Fibroblast of lung (primary cell): ENCODE measurements at regions not wholly inside any gene's neighbourhood (a gene's known extent, or its start where the extent isn't known, plus 50 kb on each side); places are given as distances from the start of the nearest gene placed in this dataset.

Experiments
- DNase-seq, 2 donors: peaks; one replicate each; pipeline versions ENCODE4 v3.0.0 to v3.0.0-alpha.2; 2010; ENCODE audit warnings: low read depth in 2 of 2
- H2AFZ ChIP-seq: 2 replicates; pipeline ENCODE4 v1.5.1; 2012; ENCODE audit warnings: low read length, control low read depth, inconsistent platforms
- H3K27ac ChIP-seq: 2 replicates; pipeline ENCODE4 v1.5.1; 2011; ENCODE audit warnings: low read length, control low read depth; ENCODE audit not compliant: insufficient read depth
- H3K27me3 ChIP-seq: 2 replicates; pipeline ENCODE4 v1.5.1; 2011; ENCODE audit warnings: mild to moderate bottlenecking, low read length; ENCODE audit not compliant: control insufficient read depth, insufficient read depth
- H3K36me3 ChIP-seq: 2 replicates; pipeline ENCODE4 v1.5.1; 2011; ENCODE audit warnings: low read length; ENCODE audit not compliant: control insufficient read depth, insufficient read depth
- H3K4me1 ChIP-seq: 2 replicates; pipeline ENCODE4 v1.5.1; 2011; ENCODE audit warnings: low read length; ENCODE audit not compliant: control insufficient read depth, insufficient read depth; ENCODE audit errors: extremely low read depth
- H3K4me2 ChIP-seq: 2 replicates; pipeline ENCODE4 v1.5.1; 2011; ENCODE audit warnings: low read length, control low read depth; ENCODE audit not compliant: insufficient read depth; ENCODE audit errors: extremely low read depth
- H3K4me3 ChIP-seq, 4 experiments: fragments of 200-600 bp in 1 of 4; sonication (generic) in 1 of 4; replicated peaks in 1 of 4; 2 replicates each; pipeline ENCODE4 v1.5.1; 2011 to 2016; ENCODE audit warnings: low read length in 4 of 4, low read depth in 3 of 4, mild to moderate bottlenecking in 3 of 4, control low read depth in 2 of 4, inconsistent platforms in 1 of 4, mixed read lengths in 1 of 4; ENCODE audit not compliant: insufficient read depth in 1 of 4; ENCODE audit errors: control extremely low read depth in 1 of 4
- H3K79me2 ChIP-seq: 2 replicates; pipeline ENCODE4 v1.5.1; 2012; ENCODE audit warnings: mild to moderate bottlenecking, low read length, inconsistent platforms; ENCODE audit not compliant: control insufficient read depth, insufficient read depth
- H3K9ac ChIP-seq: 2 replicates; pipeline ENCODE4 v1.5.1; 2011; ENCODE audit warnings: mild to moderate bottlenecking, low read length, control low read depth; ENCODE audit not compliant: insufficient read depth
- H3K9me3 ChIP-seq: 2 replicates; pipeline ENCODE4 v1.5.1; 2012; ENCODE audit warnings: low read depth, low read length; ENCODE audit not compliant: control insufficient read depth, insufficient read depth
- H4K20me1 ChIP-seq: 2 replicates; pipeline ENCODE4 v1.5.1; 2011; ENCODE audit warnings: low read length; ENCODE audit not compliant: control insufficient read depth, insufficient read depth; ENCODE audit errors: extremely low read depth
- EZH2 ChIP-seq: IDR thresholded peaks from 2 replicates; pipeline ENCODE4 v1.5.1; 2012; ENCODE audit warnings: low read length, control low read depth, mild to moderate bottlenecking; ENCODE audit errors: missing control alignments
- TF ChIP-seq, protein P1 (sequence below), 2 donors: IDR thresholded peaks in 1 of 2; conservative IDR thresholded peaks in 1 of 2; 1 replicate in 1 of 2; 2 replicates in 1 of 2; pipeline ENCODE4 v1.5.1; 2011 to 2012; ENCODE audit warnings: low read length in 2 of 2, control low read depth in 1 of 2, inconsistent platforms in 1 of 2, low read depth in 1 of 2, mild to moderate bottlenecking in 1 of 2

- H3K27ac ChIP-seq: no peak overlapping the region
- DNase-seq: no peak
- TF ChIP-seq EZH2: no peak
- TF ChIP-seq, protein P1, sequence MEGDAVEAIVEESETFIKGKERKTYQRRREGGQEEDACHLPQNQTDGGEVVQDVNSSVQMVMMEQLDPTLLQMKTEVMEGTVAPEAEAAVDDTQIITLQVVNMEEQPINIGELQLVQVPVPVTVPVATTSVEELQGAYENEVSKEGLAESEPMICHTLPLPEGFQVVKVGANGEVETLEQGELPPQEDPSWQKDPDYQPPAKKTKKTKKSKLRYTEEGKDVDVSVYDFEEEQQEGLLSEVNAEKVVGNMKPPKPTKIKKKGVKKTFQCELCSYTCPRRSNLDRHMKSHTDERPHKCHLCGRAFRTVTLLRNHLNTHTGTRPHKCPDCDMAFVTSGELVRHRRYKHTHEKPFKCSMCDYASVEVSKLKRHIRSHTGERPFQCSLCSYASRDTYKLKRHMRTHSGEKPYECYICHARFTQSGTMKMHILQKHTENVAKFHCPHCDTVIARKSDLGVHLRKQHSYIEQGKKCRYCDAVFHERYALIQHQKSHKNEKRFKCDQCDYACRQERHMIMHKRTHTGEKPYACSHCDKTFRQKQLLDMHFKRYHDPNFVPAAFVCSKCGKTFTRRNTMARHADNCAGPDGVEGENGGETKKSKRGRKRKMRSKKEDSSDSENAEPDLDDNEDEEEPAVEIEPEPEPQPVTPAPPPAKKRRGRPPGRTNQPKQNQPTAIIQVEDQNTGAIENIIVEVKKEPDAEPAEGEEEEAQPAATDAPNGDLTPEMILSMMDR (conservative IDR thresholded peaks at IDR 0.05 in 1 of 2, IDR thresholded peaks at IDR 0.05 in 1 of 2; ENCODE audit: low read depth in 1 of 2, low read length in 2 of 2): no peak
- no peaks in the 10 kb centered on the region for H3K79me2 ChIP-seq
- H2AFZ ChIP-seq: no peak overlapping the region
- no peak overlapping the region for H3K4me3 ChIP-seq
- H3K27me3 ChIP-seq: no peaks in the 10 kb centered on the region
- H3K36me3 ChIP-seq: no peaks in the 10 kb centered on the region
- no peaks in the 10 kb centered on the region for H3K4me1 ChIP-seq
- no peaks in the 10 kb centered on the region for H4K20me1 ChIP-seq
- H3K9ac ChIP-seq: no peak overlapping the region
- H3K4me2 ChIP-seq: no peak overlapping the region
- H3K9me3 ChIP-seq: no peaks in the 10 kb centered on the region
Measured at GRCh38 chr6:165831812-165832510, 168.9 kb upstream of the PDE10A start.

- Histone ChIP-seq H3K79me2 (no peaks in the 10 kb centered on the region), H3K4me1 (no peaks in the 10 kb centered on the region), H3K27ac (no peak overlapping the region), H3K36me3 (no peaks in the 10 kb centered on the region), H3K4me3 (no peak overlapping the region), H4K20me1 (no peaks in the 10 kb centered on the region), H3K4me2 (no peak overlapping the region), H3K9me3 (no peaks in the 10 kb centered on the region), H3K27me3 (no peaks in the 10 kb centered on the region), H3K9ac (no peak overlapping the region), H2AFZ (no peak overlapping the region)
- TF ChIP-seq EZH2: no peak
- TF ChIP-seq, protein P1 (conservative IDR thresholded peaks at IDR 0.05 in 1 of 2, IDR thresholded peaks at IDR 0.05 in 1 of 2; ENCODE audit: low read depth in 1 of 2, low read length in 2 of 2): no peak
- DNase-seq: no peak
Measured at GRCh38 chr6:165830761-165831160, 167.7 kb upstream of the PDE10A start.

DNA sequence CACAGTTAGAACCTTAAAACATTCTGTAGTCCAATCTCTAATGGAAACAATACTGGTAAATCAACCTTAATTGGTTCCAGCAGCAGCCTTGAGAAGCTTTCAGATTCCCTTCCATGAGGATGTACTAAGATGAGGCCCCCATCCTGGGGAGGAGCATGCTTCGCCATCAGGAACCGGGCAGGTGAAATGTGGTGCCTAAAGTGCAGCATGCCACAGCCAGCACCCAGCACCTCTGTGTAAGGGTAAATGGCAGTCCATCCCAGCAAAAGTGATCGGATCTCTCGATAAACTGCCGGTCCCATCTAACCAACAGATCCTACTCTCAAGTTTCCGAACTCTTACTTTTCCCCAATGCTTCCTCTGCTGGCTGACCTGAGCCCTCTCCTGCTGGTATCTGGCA is 166.3 kb upstream of the PDE10A start:
- no peak overlapping the region for H3K4me2 ChIP-seq
- H3K9me3 ChIP-seq: no peaks in the 10 kb centered on the region

More for the DNA sequence above, 166.3 kb upstream of the PDE10A start:
- Histone ChIP-seq H2AFZ (no peak overlapping the region), H3K4me3 (no peak overlapping the region), H3K79me2 (no peaks in the 10 kb centered on the region), H3K27ac (no peak overlapping the region), H4K20me1 (no peaks in the 10 kb centered on the region), H3K27me3 (no peaks in the 10 kb centered on the region), H3K9ac (no peak overlapping the region), H3K36me3 (no peaks in the 10 kb centered on the region), H3K4me1 (no peaks in the 10 kb centered on the region)
- no peak for DNase-seq
- no peak for TF ChIP-seq EZH2
- TF ChIP-seq, protein P1 (conservative IDR thresholded peaks at IDR 0.05 in 1 of 2, IDR thresholded peaks at IDR 0.05 in 1 of 2; ENCODE audit: low read depth in 1 of 2, low read length in 2 of 2): no peak
